ENCODE measurements at regions not wholly inside any gene's neighbourhood (a gene's known extent, or its start where the extent isn't known, plus 50 kb on each side); places are given as distances from the start of the nearest gene placed in this dataset.
A peak's percentile ranks its signal among the peaks of the same experiment; 100 is the strongest.

DNA sequence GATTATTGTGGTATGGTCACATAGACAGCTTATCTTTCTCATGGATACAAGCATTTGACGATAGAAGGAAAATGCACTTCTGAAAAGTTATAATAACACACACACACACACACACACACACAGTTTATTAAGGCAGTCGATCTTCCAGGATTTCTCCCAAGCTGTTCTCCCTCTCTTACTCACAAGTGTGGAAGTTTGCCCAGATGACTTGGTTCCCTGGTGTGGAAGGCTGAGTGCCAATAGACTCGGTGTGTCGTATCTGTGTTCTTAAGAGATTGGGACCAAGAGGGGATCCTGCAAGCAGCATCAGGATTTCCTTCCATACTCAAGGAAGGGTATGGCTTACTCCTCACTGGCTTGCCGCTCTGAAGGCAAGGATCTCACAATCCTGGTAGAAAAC lies 279.6 kb downstream of the HS3ST3B1 start:
- H3K4me3 Mint-ChIP-seq: no peak overlapping the region
- POLR2A ChIA-PET: no interaction called here
- H3K4me1 Mint-ChIP-seq: peaks cover 20% of the 10 kb centered on the region
- TF ChIP-seq ZNF232 (CRISPR knock-in tag; IDR thresholded peaks at IDR 0.05) (no peak), MXD4 (CRISPR knock-in tag; IDR thresholded peaks at IDR 0.05; ENCODE audit: borderline replicate concordance) (no peak), SOX15 (CRISPR knock-in tag; IDR thresholded peaks at IDR 0.05) (no peak), ATF1 (CRISPR knock-in tag; IDR thresholded peaks at IDR 0.05) (no peak), NR1H2 (CRISPR knock-in tag; IDR thresholded peaks at IDR 0.05) (no peak), ZNF281 (CRISPR knock-in tag; IDR thresholded peaks at IDR 0.05) (no peak), ZNF317 (CRISPR knock-in tag; IDR thresholded peaks at IDR 0.05; ENCODE audit: borderline replicate concordance, low read depth) (no peak)
- H3K27me3 Mint-ChIP-seq (ENCODE audit: low read depth): no peaks in the 10 kb centered on the region
- ATAC-seq (no peak), DNase-seq (ENCODE audit: low spot score) (no peak)
- CTCF ChIA-PET: interaction anchor here (1.3 kb wide), 1 partner anchor 157 kb away, joined by 3 read pairs; no protein-coding TSS in a partner anchor
- H3K36me3 Mint-ChIP-seq: no peaks in the 10 kb centered on the region
- no peaks in the 10 kb centered on the region for H3K9me3 Mint-ChIP-seq
- H3K27ac Mint-ChIP-seq: no peak overlapping the region

DNA sequence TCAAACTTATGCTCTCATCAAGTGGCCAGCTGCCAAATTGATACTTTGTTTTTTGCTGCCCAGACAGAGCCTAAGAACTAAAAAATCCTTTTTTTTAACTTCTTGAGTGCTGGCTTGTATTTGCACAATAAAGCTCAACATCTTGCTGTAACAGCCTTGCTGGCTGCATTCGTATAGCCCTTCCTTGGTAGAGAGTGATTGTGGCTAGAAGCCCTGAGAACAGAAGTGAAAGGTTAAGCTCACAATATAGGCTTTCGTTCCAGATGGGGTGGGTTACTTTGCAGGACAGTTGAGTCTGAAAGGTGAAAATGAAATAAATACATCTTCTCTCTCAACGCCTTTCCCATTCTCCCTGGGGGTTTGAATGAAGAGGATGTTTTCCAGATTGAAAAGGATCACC lies 278.8 kb downstream of the HS3ST3B1 start:
- no peak overlapping the region for H3K27ac Mint-ChIP-seq
- H3K4me3 Mint-ChIP-seq: no peak overlapping the region
- peaks cover under 1% of the 10 kb centered on the region; the same call in 1 of the 2 replicates for H3K9me3 Mint-ChIP-seq
- CTCF ChIA-PET: interaction anchor here (1.3 kb wide), 1 partner anchor 158 kb away, joined by 3 read pairs; no protein-coding TSS in a partner anchor
- DNase-seq (ENCODE audit: low spot score) (no peak), ATAC-seq (0 out of 2 replicates have a peak, but pooled peaks have one; percentile 39)
- no peaks in the 10 kb centered on the region for H3K27me3 Mint-ChIP-seq (ENCODE audit: low read depth)
- H3K36me3 Mint-ChIP-seq: no peaks in the 10 kb centered on the region
- POLR2A ChIA-PET: interaction anchor here (0.5 kb wide), 1 partner anchor 95 kb away, joined by 3 read pairs; no protein-coding TSS in a partner anchor
- peaks cover 21% of the 10 kb centered on the region for H3K4me1 Mint-ChIP-seq
- TF ChIP-seq ZNF138 (CRISPR knock-in tag; conservative IDR thresholded peaks at IDR 0.05) (no peak), ATF1 (CRISPR knock-in tag; IDR thresholded peaks at IDR 0.05) (no peak), CREB1 (CRISPR knock-in tag; IDR thresholded peaks at IDR 0.05) (no peak), NFE2L1 (CRISPR knock-in tag; IDR thresholded peaks at IDR 0.05) (no peak), EMX1 (CRISPR knock-in tag; IDR thresholded peaks at IDR 0.05) (no peak), ZSCAN18 (CRISPR knock-in tag; IDR thresholded peaks at IDR 0.05) (no peak), PRRX2 (CRISPR knock-in tag; IDR thresholded peaks at IDR 0.05) (no peak)
- TF ChIP-seq, protein P1, sequence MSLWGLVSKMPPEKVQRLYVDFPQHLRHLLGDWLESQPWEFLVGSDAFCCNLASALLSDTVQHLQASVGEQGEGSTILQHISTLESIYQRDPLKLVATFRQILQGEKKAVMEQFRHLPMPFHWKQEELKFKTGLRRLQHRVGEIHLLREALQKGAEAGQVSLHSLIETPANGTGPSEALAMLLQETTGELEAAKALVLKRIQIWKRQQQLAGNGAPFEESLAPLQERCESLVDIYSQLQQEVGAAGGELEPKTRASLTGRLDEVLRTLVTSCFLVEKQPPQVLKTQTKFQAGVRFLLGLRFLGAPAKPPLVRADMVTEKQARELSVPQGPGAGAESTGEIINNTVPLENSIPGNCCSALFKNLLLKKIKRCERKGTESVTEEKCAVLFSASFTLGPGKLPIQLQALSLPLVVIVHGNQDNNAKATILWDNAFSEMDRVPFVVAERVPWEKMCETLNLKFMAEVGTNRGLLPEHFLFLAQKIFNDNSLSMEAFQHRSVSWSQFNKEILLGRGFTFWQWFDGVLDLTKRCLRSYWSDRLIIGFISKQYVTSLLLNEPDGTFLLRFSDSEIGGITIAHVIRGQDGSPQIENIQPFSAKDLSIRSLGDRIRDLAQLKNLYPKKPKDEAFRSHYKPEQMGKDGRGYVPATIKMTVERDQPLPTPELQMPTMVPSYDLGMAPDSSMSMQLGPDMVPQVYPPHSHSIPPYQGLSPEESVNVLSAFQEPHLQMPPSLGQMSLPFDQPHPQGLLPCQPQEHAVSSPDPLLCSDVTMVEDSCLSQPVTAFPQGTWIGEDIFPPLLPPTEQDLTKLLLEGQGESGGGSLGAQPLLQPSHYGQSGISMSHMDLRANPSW (CRISPR knock-in tag; conservative IDR thresholded peaks at IDR 0.05; ENCODE audit: low read depth): no peak
- TF ChIP-seq, protein P2, sequence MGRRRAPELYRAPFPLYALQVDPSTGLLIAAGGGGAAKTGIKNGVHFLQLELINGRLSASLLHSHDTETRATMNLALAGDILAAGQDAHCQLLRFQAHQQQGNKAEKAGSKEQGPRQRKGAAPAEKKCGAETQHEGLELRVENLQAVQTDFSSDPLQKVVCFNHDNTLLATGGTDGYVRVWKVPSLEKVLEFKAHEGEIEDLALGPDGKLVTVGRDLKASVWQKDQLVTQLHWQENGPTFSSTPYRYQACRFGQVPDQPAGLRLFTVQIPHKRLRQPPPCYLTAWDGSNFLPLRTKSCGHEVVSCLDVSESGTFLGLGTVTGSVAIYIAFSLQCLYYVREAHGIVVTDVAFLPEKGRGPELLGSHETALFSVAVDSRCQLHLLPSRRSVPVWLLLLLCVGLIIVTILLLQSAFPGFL (CRISPR knock-in tag; IDR thresholded peaks at IDR 0.05; ENCODE audit: borderline replicate concordance): no peak
- TF ChIP-seq, protein P3, sequence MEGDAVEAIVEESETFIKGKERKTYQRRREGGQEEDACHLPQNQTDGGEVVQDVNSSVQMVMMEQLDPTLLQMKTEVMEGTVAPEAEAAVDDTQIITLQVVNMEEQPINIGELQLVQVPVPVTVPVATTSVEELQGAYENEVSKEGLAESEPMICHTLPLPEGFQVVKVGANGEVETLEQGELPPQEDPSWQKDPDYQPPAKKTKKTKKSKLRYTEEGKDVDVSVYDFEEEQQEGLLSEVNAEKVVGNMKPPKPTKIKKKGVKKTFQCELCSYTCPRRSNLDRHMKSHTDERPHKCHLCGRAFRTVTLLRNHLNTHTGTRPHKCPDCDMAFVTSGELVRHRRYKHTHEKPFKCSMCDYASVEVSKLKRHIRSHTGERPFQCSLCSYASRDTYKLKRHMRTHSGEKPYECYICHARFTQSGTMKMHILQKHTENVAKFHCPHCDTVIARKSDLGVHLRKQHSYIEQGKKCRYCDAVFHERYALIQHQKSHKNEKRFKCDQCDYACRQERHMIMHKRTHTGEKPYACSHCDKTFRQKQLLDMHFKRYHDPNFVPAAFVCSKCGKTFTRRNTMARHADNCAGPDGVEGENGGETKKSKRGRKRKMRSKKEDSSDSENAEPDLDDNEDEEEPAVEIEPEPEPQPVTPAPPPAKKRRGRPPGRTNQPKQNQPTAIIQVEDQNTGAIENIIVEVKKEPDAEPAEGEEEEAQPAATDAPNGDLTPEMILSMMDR (IDR thresholded peaks at IDR 0.05): no peak
- TF ChIP-seq, protein P4, sequence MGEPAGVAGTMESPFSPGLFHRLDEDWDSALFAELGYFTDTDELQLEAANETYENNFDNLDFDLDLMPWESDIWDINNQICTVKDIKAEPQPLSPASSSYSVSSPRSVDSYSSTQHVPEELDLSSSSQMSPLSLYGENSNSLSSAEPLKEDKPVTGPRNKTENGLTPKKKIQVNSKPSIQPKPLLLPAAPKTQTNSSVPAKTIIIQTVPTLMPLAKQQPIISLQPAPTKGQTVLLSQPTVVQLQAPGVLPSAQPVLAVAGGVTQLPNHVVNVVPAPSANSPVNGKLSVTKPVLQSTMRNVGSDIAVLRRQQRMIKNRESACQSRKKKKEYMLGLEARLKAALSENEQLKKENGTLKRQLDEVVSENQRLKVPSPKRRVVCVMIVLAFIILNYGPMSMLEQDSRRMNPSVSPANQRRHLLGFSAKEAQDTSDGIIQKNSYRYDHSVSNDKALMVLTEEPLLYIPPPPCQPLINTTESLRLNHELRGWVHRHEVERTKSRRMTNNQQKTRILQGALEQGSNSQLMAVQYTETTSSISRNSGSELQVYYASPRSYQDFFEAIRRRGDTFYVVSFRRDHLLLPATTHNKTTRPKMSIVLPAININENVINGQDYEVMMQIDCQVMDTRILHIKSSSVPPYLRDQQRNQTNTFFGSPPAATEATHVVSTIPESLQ (CRISPR knock-in tag; IDR thresholded peaks at IDR 0.05): no peak
- TF ChIP-seq, protein P5, sequence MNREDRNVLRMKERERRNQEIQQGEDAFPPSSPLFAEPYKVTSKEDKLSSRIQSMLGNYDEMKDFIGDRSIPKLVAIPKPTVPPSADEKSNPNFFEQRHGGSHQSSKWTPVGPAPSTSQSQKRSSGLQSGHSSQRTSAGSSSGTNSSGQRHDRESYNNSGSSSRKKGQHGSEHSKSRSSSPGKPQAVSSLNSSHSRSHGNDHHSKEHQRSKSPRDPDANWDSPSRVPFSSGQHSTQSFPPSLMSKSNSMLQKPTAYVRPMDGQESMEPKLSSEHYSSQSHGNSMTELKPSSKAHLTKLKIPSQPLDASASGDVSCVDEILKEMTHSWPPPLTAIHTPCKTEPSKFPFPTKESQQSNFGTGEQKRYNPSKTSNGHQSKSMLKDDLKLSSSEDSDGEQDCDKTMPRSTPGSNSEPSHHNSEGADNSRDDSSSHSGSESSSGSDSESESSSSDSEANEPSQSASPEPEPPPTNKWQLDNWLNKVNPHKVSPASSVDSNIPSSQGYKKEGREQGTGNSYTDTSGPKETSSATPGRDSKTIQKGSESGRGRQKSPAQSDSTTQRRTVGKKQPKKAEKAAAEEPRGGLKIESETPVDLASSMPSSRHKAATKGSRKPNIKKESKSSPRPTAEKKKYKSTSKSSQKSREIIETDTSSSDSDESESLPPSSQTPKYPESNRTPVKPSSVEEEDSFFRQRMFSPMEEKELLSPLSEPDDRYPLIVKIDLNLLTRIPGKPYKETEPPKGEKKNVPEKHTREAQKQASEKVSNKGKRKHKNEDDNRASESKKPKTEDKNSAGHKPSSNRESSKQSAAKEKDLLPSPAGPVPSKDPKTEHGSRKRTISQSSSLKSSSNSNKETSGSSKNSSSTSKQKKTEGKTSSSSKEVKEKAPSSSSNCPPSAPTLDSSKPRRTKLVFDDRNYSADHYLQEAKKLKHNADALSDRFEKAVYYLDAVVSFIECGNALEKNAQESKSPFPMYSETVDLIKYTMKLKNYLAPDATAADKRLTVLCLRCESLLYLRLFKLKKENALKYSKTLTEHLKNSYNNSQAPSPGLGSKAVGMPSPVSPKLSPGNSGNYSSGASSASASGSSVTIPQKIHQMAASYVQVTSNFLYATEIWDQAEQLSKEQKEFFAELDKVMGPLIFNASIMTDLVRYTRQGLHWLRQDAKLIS (CRISPR knock-in tag; IDR thresholded peaks at IDR 0.05; ENCODE audit: borderline replicate concordance): no peak

Data from WTC11 (cell line).